Epithelial cell of esophagus (primary cell): ENCODE measurements at regions not wholly inside any gene's neighbourhood (a gene's known extent, or its start where the extent isn't known, plus 50 kb on each side); places are given as distances from the start of the nearest gene placed in this dataset.
A peak's percentile ranks its signal among the peaks of the same experiment; 100 is the strongest.

ENCODE experiments used
- DNase-seq: peaks from one replicate; pipeline ENCODE4 v3.0.0; 2010; ENCODE audit warnings: low read depth
- H3K4me3 ChIP-seq: 2 replicates; pipeline ENCODE4 v1.5.1; 2011; ENCODE audit warnings: mild to moderate bottlenecking, low read length, control low read depth
- CTCF ChIP-seq: IDR thresholded peaks from 2 replicates; pipeline ENCODE4 v1.5.1; 2011; ENCODE audit warnings: low read depth, mild to moderate bottlenecking, low read length, control low read depth, inconsistent platforms; ENCODE audit not compliant: insufficient read depth; ENCODE audit errors: missing control alignments

- no peak for TF ChIP-seq CTCF
- no peak overlapping the region for H3K4me3 ChIP-seq
- DNase-seq, result no peak
Measured at GRCh38 chr10:58972576-58973234, 203.7 kb upstream of the PHYHIPL start.

- no peak for TF ChIP-seq CTCF
- H3K4me3 ChIP-seq, result no peak overlapping the region
- no peak for DNase-seq
Measured at GRCh38 chr10:58973235-58973595, 203.2 kb upstream of the PHYHIPL start.

- no peak for DNase-seq
- no peak overlapping the region for H3K4me3 ChIP-seq
- TF ChIP-seq CTCF, result no peak
Measured at GRCh38 chr10:58976254-58976653, 200.2 kb upstream of the PHYHIPL start.

GRCh38 chr10:58979711-58980110 lies 196.7 kb upstream of the PHYHIPL start:
- DNase-seq, result no peak
- TF ChIP-seq CTCF, result no peak
- H3K4me3 ChIP-seq, result no peak overlapping the region

- no peak for TF ChIP-seq CTCF
Measured at GRCh38 chr10:58980826-58981415, 195.5 kb upstream of the PHYHIPL start.

GRCh38 chr10:58981846-58982245 lies 194.6 kb upstream of the PHYHIPL start:
- no peak for TF ChIP-seq CTCF
- no peak for DNase-seq
- H3K4me3 ChIP-seq, result no peak overlapping the region

More at GRCh38 chr10:58980826-58981415, 195.5 kb upstream of the PHYHIPL start:
- peak; percentile 13 for DNase-seq
- no peak overlapping the region for H3K4me3 ChIP-seq
